Esophagus squamous epithelium (tissue), 5 donors: ENCODE measurements at regions not wholly inside any gene's neighbourhood (a gene's known extent, or its start where the extent isn't known, plus 50 kb on each side); places are given as distances from the start of the nearest gene placed in this dataset.

Experiments
- DNase-seq: peaks from one replicate; lab custom pipeline; 2025; lab: John Stamatoyannopoulos, UW
- H3K27ac ChIP-seq, 4 donors: fragments of 200-600 bp; sonication (generic); one replicate each; pipeline ENCODE4 v1.5.1; 2016 to 2019; ENCODE audit warnings: mild to moderate bottlenecking in 1 of 4
- H3K27me3 ChIP-seq, 4 donors: fragments of 200-600 bp; sonication (generic); 1 replicate in 3 of 4; 2 replicates in 1 of 4; pipeline versions ENCODE4 v1.5.1 to v1.6.0; 2017 to 2021; ENCODE audit warnings: antibody characterized with exemption in 1 of 4
- H3K36me3 ChIP-seq, 3 donors: fragments of 200-600 bp; sonication (generic); one replicate each; pipeline ENCODE4 v1.5.1; 2016 to 2019
- H3K4me1 ChIP-seq, 3 donors: fragments of 200-600 bp; sonication (generic); one replicate each; pipeline ENCODE4 v1.5.1; 2017 to 2019
- H3K4me3 ChIP-seq, 4 donors: fragments of 200-600 bp; sonication (generic); 1 replicate in 3 of 4; 2 replicates in 1 of 4; pipeline ENCODE4 v1.5.1; 2016 to 2019; ENCODE audit warnings: mild to moderate bottlenecking in 2 of 4, moderate library complexity in 1 of 4
- H3K9me3 ChIP-seq, 3 donors: fragments of 200-600 bp; sonication (generic); one replicate each; pipeline ENCODE4 v1.5.1; 2016 to 2019
- CTCF ChIP-seq, 6 experiments: fragments of 450-650 bp in 4 of 6; fragments of 200-600 bp in 2 of 6; sonication (generic) in 2 of 6; IDR thresholded peaks; one replicate each; pipeline ENCODE4 v1.5.1; 2016 to 2019; ENCODE audit warnings: antibody characterized with exemption in 6 of 6, mild to moderate bottlenecking in 4 of 6, moderate library complexity in 4 of 6
- POLR2A ChIP-seq, 4 donors: fragments of 450-650 bp; IDR thresholded peaks; one replicate each; pipeline ENCODE4 v1.6.1; 2017; ENCODE audit warnings: antibody characterized with exemption in 4 of 4, mild to moderate bottlenecking in 4 of 4, moderate library complexity in 3 of 4
- WGBS, 2 donors: methylation state at CpG; one replicate each; pipeline ENCODE4 v1.1.5; 2018; 5-methylcytosine and 5-hydroxymethylcytosine counted together
- intact Hi-C: fragments of 100-400 bp; cut with DNase I; formaldehyde crosslinking; loops from one replicate; pipeline ENCODE4 v1.15.0; 2022
- donor health status: DM: yes; HTN: yes; CAD: no.

- no peak overlapping the region for H3K27ac ChIP-seq
- intact Hi-C loops = no loop called here
- H3K27me3 ChIP-seq = no peaks in the 10 kb centered on the region
- no peaks in the 10 kb centered on the region for H3K4me1 ChIP-seq
- H3K9me3 ChIP-seq = no peaks in the 10 kb centered on the region
- H3K36me3 ChIP-seq = no peaks in the 10 kb centered on the region
- no peak for TF ChIP-seq POLR2A (IDR thresholded peaks at IDR 0.05)
- TF ChIP-seq CTCF (IDR thresholded peaks at IDR 0.05) = no peak
- no peak overlapping the region for H3K4me3 ChIP-seq
- no peak for DNase-seq
Observed at GRCh38 chr14:84003346-84003745, 1526.6 kb upstream of the FLRT2 start.

- Histone ChIP-seq H3K4me1 (no peaks in the 10 kb centered on the region), H3K27me3 (no peaks in the 10 kb centered on the region), H3K9me3 (no peaks in the 10 kb centered on the region), H3K36me3 (no peaks in the 10 kb centered on the region), H3K4me3 (no peak overlapping the region), H3K27ac (no peak overlapping the region)
- 0 to 24% methylated on average over 1 to 3 of the region's 3 CpGs for WGBS, 2 donors
- intact Hi-C loops = no loop called here
- DNase-seq = no peak
- TF ChIP-seq CTCF (IDR thresholded peaks at IDR 0.05) = peak in 1 of 6 experiments; percentile 4
- TF ChIP-seq POLR2A (IDR thresholded peaks at IDR 0.05) = no peak
Observed at GRCh38 chr14:84006643-84007155, 1523.2 kb upstream of the FLRT2 start.

GRCh38 chr14:84013424-84013823 lies 1516.5 kb upstream of the FLRT2 start:
- H3K4me3 ChIP-seq = no peak overlapping the region
- H3K27me3 ChIP-seq = no peaks in the 10 kb centered on the region
- TF ChIP-seq POLR2A (IDR thresholded peaks at IDR 0.05) = no peak
- no peak for TF ChIP-seq CTCF (IDR thresholded peaks at IDR 0.05)
- H3K27ac ChIP-seq = no peak overlapping the region
- 63 to 76% methylated on average over 1 of the region's 1 CpG for WGBS, 2 donors
- no peak for DNase-seq
- no peaks in the 10 kb centered on the region for H3K9me3 ChIP-seq
- H3K36me3 ChIP-seq = no peaks in the 10 kb centered on the region
- intact Hi-C loops = no loop called here
- H3K4me1 ChIP-seq = peaks cover 0 to 12% (median 0%) of the 10 kb centered on the region in 3 donors

- Histone ChIP-seq H3K27me3 (no peaks in the 10 kb centered on the region), H3K9me3 (peaks cover 0 to 5% (median 0%) of the 10 kb centered on the region in 3 donors), H3K4me1 (peaks cover 0 to 12% (median 0%) of the 10 kb centered on the region in 3 donors), H3K27ac (no peak overlapping the region), H3K36me3 (no peaks in the 10 kb centered on the region), H3K4me3 (no peak overlapping the region)
- 34 to 80% methylated on average over 6 to 7 of the region's 7 CpGs for WGBS, 2 donors
- TF ChIP-seq CTCF (IDR thresholded peaks at IDR 0.05) (no peak), POLR2A (IDR thresholded peaks at IDR 0.05) (no peak)
- intact Hi-C loops = no loop called here
- DNase-seq = no peak
Observed at GRCh38 chr14:84017495-84017894, 1512.4 kb upstream of the FLRT2 start.

- no peaks in the 10 kb centered on the region for H3K27me3 ChIP-seq
- TF ChIP-seq POLR2A (IDR thresholded peaks at IDR 0.05) = no peak
- TF ChIP-seq CTCF (IDR thresholded peaks at IDR 0.05) = no peak
- intact Hi-C loops = no loop called here
- no peak overlapping the region for H3K27ac ChIP-seq
- H3K9me3 ChIP-seq = peaks cover 0 to 5% (median 0%) of the 10 kb centered on the region in 3 donors
- peaks cover 0 to 12% (median 0%) of the 10 kb centered on the region in 3 donors for H3K4me1 ChIP-seq
- no peak for DNase-seq
- H3K4me3 ChIP-seq = no peak overlapping the region
- no peaks in the 10 kb centered on the region for H3K36me3 ChIP-seq
Observed at GRCh38 chr14:84021433-84021832, 1508.5 kb upstream of the FLRT2 start.
